Activated CD8-positive, alpha-beta T cell treated with anti-CD3 and anti-CD28 coated beads for 36 hours (primary cell): ENCODE measurements at regions not wholly inside any gene's neighbourhood (a gene's known extent, or its start where the extent isn't known, plus 50 kb on each side); places are given as distances from the start of the nearest gene placed in this dataset.

Experiments used
- ATAC-seq: fragments of 200-7000 bp; cut with Tn5 transposase; one replicate; pipeline ENCODE4 v1.10.0; 2021; ENCODE audit warnings: mild to moderate bottlenecking, moderate library complexity
- CTCF ChIA-PET: fragments of 350-600 bp; sonication (Branson Sonifier 250); formaldehyde crosslinking; loops from one replicate; lab custom pipeline; 2021; ENCODE audit warnings: antibody characterized with exemption; lab: Charles Lee
- POLR2A ChIA-PET: fragments of 350-600 bp; sonication (Branson Sonifier 250); formaldehyde crosslinking; loops from one replicate; lab custom pipeline; 2021; ENCODE audit warnings: antibody characterized with exemption; lab: Charles Lee
- DNase-seq: peaks from one replicate; pipeline ENCODE4 v3.0.0-alpha.2; 2020
- H3K27ac Mint-ChIP-seq: one replicate; pipeline ENCODE4 v1.8.0; 2021; ENCODE audit warnings: mild to moderate bottlenecking, mixed read lengths
- H3K27me3 Mint-ChIP-seq: one replicate; pipeline ENCODE4 v1.8.0; 2021; ENCODE audit warnings: mixed read lengths
- H3K36me3 Mint-ChIP-seq: one replicate; pipeline ENCODE4 v1.8.0; 2021; ENCODE audit warnings: low read depth, mixed read lengths
- H3K4me1 Mint-ChIP-seq: one replicate; pipeline ENCODE4 v1.8.0; 2021; ENCODE audit warnings: low read depth, mixed read lengths
- H3K4me3 Mint-ChIP-seq: one replicate; pipeline ENCODE4 v1.8.0; 2021; ENCODE audit warnings: mild to moderate bottlenecking, moderate library complexity, mixed read lengths
- H3K9me3 Mint-ChIP-seq: one replicate; pipeline ENCODE4 v1.8.0; 2021; ENCODE audit warnings: mixed read lengths
- intact Hi-C: fragments of 100-400 bp; cut with micrococcal nuclease; formaldehyde crosslinking; loops from one replicate; pipeline ENCODE4 v1.10.0; 2022
- TF ChIP-seq, protein P1 (sequence below): fragments of 200-600 bp; IDR thresholded peaks from one replicate; pipeline ENCODE4 v1.8.0; 2022; ENCODE audit warnings: antibody characterized with exemption, mild to moderate bottlenecking

GRCh38 chr7:117979954-117980497 is 106.8 kb upstream of the CTTNBP2 start:
- H3K27me3 Mint-ChIP-seq, result no peaks in the 10 kb centered on the region

DNA sequence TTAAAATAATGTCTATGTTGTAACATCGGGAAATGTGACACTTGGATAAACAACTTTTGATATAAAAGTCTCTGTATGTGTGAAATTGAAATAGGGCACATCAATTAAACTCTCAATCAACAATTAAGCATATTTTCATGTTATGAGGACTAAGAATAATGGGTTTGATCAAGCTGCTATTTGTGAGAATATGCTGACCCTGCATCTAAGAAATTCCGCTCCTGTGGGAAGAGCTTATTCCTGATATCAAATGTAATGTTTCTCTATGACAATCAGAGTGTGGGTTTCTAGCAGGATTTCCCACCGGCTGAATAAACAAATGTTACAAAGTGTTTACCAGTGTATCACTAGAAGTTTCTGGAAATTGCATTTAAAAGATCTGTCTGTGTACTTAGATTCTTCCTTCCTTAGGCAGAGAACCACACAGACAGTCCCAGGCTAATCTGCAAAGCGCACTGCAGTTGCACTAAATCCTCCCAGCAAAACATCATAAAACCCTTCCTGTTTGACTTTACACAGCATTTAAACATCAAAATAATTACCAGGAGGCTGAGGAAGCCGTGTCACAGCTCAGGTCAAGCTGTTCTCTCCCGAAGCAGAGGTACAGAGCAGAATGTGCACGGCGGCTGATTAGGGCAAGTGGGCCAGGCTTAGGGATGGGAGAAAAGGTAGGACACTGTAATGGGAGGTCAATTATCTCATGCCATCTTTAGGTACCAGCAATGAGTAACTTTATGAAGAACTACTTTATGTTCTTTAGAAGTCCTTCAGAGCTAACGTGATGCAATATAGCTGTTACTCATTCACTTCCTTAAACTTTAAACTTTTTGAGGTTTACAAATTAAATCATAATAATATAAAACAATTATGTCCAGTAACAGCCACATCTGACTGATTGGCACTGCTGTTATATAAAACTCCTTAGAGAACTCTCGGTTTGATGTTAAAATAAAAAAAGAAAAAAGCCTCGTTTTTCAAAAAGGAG is 109.1 kb upstream of the CTTNBP2 start:
- intact Hi-C loops, result no loop called here
- CTCF ChIA-PET, result interaction anchor here (0.9 kb wide), 1 partner anchor 11 kb away, joined by 3 read pairs; no protein-coding TSS in a partner anchor
- DNase-seq, result no peak
- H3K4me1 Mint-ChIP-seq, result no peaks in the 10 kb centered on the region
- POLR2A ChIA-PET, result no interaction called here
- no peak overlapping the region for H3K4me3 Mint-ChIP-seq
- no peak for ATAC-seq
- no peak overlapping the region for H3K27ac Mint-ChIP-seq
- no peaks in the 10 kb centered on the region for H3K36me3 Mint-ChIP-seq
- H3K9me3 Mint-ChIP-seq, result no peaks in the 10 kb centered on the region
- H3K27me3 Mint-ChIP-seq, result no peaks in the 10 kb centered on the region
- TF ChIP-seq, protein P1, sequence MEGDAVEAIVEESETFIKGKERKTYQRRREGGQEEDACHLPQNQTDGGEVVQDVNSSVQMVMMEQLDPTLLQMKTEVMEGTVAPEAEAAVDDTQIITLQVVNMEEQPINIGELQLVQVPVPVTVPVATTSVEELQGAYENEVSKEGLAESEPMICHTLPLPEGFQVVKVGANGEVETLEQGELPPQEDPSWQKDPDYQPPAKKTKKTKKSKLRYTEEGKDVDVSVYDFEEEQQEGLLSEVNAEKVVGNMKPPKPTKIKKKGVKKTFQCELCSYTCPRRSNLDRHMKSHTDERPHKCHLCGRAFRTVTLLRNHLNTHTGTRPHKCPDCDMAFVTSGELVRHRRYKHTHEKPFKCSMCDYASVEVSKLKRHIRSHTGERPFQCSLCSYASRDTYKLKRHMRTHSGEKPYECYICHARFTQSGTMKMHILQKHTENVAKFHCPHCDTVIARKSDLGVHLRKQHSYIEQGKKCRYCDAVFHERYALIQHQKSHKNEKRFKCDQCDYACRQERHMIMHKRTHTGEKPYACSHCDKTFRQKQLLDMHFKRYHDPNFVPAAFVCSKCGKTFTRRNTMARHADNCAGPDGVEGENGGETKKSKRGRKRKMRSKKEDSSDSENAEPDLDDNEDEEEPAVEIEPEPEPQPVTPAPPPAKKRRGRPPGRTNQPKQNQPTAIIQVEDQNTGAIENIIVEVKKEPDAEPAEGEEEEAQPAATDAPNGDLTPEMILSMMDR, result no peak

More at GRCh38 chr7:117979954-117980497, 106.8 kb upstream of the CTTNBP2 start:
- H3K36me3 Mint-ChIP-seq, result no peaks in the 10 kb centered on the region
- ChIA-PET POLR2A (no interaction called here), CTCF (no interaction called here)
- no peaks in the 10 kb centered on the region for H3K4me1 Mint-ChIP-seq
- no peak overlapping the region for H3K4me3 Mint-ChIP-seq
- no peak for ATAC-seq
- DNase-seq, result no peak
- no peaks in the 10 kb centered on the region for H3K9me3 Mint-ChIP-seq
- intact Hi-C loops, result no loop called here
- H3K27ac Mint-ChIP-seq, result no peak overlapping the region
- TF ChIP-seq, protein P1, result no peak

DNA sequence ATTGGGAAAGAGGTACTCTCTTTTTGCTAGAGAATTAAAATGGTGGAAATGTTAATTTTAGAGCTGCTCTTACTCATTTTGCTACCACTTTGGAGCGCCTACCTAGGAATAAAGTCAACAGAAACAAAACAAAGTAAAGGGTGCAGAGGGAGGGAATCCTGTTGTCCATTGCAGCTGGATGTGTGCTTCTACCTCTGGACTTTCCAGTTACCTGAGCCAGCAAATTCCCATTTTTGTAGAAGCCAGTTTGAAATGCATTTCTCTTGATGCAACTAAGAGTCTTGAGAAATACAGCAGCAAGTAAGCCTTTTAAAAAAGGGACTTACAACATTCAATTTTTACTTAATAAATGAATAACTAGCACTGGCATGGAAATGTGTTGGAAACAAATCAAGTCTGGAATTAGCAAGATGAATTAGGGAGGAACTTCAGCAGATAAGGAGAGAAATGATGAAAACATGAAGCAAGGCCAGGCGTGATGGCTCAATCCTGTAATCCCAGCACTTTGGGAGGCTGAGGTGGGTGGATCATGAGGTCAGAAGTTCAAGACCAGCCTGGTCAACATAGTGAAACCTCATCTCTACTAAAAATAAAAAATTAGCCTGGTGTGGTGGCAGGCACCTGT is 113.5 kb upstream of the CTTNBP2 start:
- no peak for ATAC-seq
- no peak for DNase-seq
- Mint-ChIP-seq H3K4me1 (no peaks in the 10 kb centered on the region), H3K36me3 (no peaks in the 10 kb centered on the region), H3K4me3 (no peak overlapping the region), H3K9me3 (no peaks in the 10 kb centered on the region), H3K27me3 (no peaks in the 10 kb centered on the region), H3K27ac (no peak overlapping the region)
- POLR2A ChIA-PET, result no interaction called here
- TF ChIP-seq, protein P1, result no peak
- CTCF ChIA-PET, result no interaction called here
- intact Hi-C loops, result no loop called here

- no peaks in the 10 kb centered on the region for H3K9me3 Mint-ChIP-seq
- POLR2A ChIA-PET, result no interaction called here
- ATAC-seq, result no peak
These were observed 117.6 kb upstream of the CTTNBP2 start for GRCh38 chr7:117990834-117991233.

More at GRCh38 chr7:117990834-117991233, 117.6 kb upstream of the CTTNBP2 start:
- TF ChIP-seq, protein P1, result no peak
- Mint-ChIP-seq H3K27ac (no peak overlapping the region), H3K36me3 (no peaks in the 10 kb centered on the region), H3K4me1 (no peaks in the 10 kb centered on the region), H3K4me3 (no peak overlapping the region), H3K27me3 (peaks cover under 1% of the 10 kb centered on the region)
- no peak for DNase-seq
- intact Hi-C loops, result no loop called here
- CTCF ChIA-PET, result no interaction called here
